Activated naive CD4-positive, alpha-beta T cell treated with anti-CD3 and anti-CD28 coated beads, Interleukin-2, amount 50 U/mL, for 72 hours (primary cell): ENCODE measurements at regions not wholly inside any gene's neighbourhood (a gene's known extent, or its start where the extent isn't known, plus 50 kb on each side); places are given as distances from the start of the nearest gene placed in this dataset.

ENCODE experiments used
- ATAC-seq, 2 donors: fragments of 150-1000 bp; cut with Tn5 transposase; 2 replicates each; pipeline ENCODE4 v1.10.0; 2021; ENCODE audit warnings: mild to moderate bottlenecking in 2 of 2, moderate library complexity in 2 of 2
- DNase-seq, 2 donors: peaks; one replicate each; pipeline ENCODE4 v3.0.0; 2021 to 2022; ENCODE audit warnings: low spot score in 2 of 2
- H3K27ac Mint-ChIP-seq, 2 donors: one replicate each; pipeline ENCODE4 v1.8.0; 2022; ENCODE audit warnings: mild to moderate bottlenecking in 2 of 2, mixed read lengths in 2 of 2
- H3K36me3 Mint-ChIP-seq, 2 donors: one replicate each; pipeline ENCODE4 v1.8.0; 2022; ENCODE audit warnings: mixed read lengths in 2 of 2
- H3K9me3 Mint-ChIP-seq, 2 donors: one replicate each; pipeline ENCODE4 v1.8.0; 2022; ENCODE audit warnings: mixed read lengths in 2 of 2

DNA sequence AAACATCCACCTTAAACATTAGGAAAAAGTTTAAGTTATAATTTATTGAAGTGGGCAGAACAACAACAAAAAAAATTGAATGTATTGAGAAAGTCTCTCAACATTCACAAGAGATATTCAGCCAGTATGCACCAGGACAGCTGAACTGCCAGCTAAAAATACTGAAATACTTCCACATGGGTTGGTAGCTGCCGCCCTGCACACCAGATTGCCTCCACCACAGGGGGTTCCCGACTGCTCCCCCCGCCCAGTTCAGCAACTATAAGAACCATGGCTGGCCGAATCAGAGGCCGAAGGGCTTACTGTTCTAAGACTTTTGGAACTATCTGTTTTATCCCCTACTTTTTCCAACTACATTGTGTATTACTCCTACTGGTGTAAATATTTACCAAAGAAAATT is 150.0 kb upstream of the LRP1B start:
- H3K27ac Mint-ChIP-seq = no peak overlapping the region
- no peaks in the 10 kb centered on the region for H3K36me3 Mint-ChIP-seq
- no peak for DNase-seq
- ATAC-seq = no peak
- peaks cover 8 to 10% of the 10 kb centered on the region in 2 donors for H3K9me3 Mint-ChIP-seq

DNA sequence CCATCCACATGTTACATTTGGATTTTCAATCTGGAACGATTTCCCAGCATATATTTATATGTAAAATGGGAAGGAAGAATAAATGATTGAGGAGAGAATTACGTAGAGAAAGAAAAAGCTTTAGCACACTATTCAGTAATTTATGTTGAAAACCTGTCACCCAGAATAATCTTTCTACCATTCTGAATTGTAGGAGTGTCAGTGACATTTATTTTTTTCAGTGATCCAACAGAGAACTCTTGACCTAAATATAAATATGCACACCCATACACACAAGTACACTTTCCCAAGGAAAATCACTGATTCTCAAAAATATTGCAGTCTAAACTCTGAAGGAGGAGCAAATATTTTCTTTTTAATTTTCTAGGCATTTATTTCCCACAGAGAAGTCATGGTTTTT is 140.2 kb upstream of the LRP1B start:
- no peaks in the 10 kb centered on the region for H3K36me3 Mint-ChIP-seq
- H3K9me3 Mint-ChIP-seq = peaks cover 11% of the 10 kb centered on the region in 2 donors
- DNase-seq = no peak
- ATAC-seq = no peak
- no peak overlapping the region for H3K27ac Mint-ChIP-seq

DNA sequence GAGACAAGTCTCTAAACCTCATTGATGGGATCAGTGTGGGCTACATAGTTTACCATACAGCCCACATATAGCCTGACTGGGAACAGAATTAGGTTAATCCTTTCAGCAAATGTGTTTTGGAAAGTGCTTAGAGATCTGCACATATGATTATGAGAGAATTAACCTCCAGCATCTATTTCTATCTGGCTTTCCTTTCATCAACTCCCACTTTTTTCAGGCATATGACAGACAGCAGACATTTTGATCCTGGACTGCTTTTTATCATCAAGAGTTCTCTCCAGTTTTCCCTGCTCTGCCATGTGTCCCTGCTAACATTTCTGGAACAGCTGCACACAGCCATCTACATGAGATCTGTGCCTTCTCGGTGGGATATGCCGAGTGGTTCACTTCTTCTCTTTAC is 139.5 kb upstream of the LRP1B start:
- H3K9me3 Mint-ChIP-seq = peaks cover 10 to 11% of the 10 kb centered on the region in 2 donors
- ATAC-seq (no peak), DNase-seq (no peak)
- H3K27ac Mint-ChIP-seq = no peak overlapping the region
- no peaks in the 10 kb centered on the region for H3K36me3 Mint-ChIP-seq

DNA sequence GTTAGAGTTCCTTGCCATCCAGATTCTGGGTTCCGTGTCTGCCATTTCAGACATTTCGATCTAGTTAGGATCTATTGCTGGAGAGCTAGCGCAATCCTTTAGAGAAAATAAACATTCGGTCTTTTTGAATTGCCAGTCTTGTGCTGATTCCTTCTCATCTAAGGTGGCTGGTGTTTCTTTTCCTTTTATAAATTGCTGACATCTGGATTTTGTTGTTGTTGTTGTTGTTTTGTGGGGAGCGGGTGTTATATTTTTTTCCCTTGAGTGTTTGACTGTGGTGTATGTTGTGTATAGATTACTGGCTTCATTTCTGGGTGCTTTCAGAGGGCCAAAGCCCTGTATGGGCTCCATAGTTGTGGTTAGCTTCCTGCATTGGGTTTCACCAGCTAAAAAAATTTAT is 128.5 kb upstream of the LRP1B start:
- DNase-seq (no peak), ATAC-seq (no peak)
- Mint-ChIP-seq H3K27ac (no peak overlapping the region), H3K9me3 (peaks cover 11 to 31% of the 10 kb centered on the region in 2 donors), H3K36me3 (no peaks in the 10 kb centered on the region)

DNA sequence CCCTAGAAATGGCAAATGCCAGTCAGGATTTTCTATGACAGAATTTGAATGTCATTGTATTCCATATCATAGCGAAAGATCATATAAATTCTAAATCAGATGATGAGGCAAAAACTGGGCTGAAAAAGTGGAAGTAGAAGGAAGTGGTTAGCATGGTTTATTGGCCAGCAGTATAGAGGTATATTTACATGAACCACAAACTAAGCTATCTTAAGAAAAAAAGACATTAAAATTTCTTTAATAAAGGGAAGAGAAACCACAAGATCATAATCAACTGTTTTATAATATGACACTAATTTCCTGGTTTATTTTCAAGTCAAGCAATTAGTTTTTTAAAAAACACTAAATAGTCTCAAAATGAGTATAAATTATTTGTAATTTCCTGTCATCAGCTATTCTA is 123.2 kb upstream of the LRP1B start:
- Mint-ChIP-seq H3K9me3 (peaks cover 11 to 24% of the 10 kb centered on the region in 2 donors), H3K27ac (no peak overlapping the region), H3K36me3 (no peaks in the 10 kb centered on the region)
- DNase-seq (no peak), ATAC-seq (no peak)

DNA sequence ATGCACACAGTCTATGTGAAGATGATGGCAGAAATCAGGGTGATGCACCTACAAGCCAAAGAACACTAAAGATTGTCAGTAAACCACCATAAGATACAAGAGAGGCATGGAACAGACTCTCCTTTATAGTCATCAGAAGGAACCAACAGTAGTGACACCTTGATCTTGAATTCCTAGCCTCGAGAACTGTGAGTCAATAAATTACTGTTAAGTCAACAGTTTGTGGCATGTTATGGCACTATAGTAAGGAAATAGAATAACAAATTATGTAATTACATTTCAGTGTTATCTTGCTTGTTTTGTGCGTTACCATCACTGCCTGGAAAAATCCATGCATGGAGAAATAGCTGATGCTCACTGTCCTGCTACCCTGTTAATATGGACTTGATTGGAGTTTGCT is 110.2 kb upstream of the LRP1B start:
- no peak for ATAC-seq
- Mint-ChIP-seq H3K36me3 (no peaks in the 10 kb centered on the region), H3K9me3 (peaks cover 5% of the 10 kb centered on the region in 2 donors), H3K27ac (no peak overlapping the region)
- no peak for DNase-seq

DNA sequence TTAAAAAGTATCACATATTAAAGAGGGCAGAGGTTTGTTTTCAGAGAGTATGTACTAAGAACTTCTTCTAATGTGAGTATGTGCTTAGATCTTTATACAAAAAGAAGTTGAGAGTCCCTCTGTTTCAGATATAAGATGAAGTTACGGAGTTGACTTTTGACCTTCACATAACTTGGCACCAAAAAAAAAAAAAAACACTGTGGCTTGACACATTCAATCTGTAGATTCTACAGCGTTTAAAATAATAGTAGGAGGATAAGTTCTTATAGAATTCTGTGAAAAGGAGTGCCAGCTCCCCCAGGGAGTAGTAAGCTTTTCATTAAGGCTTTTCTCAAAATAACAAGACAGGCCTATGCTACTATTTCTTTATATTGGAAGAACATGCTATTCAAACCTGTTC is 105.4 kb upstream of the LRP1B start:
- ATAC-seq (no peak), DNase-seq (no peak)
- Mint-ChIP-seq H3K27ac (no peak overlapping the region), H3K36me3 (no peaks in the 10 kb centered on the region), H3K9me3 (peaks cover 0 to 5% of the 10 kb centered on the region in 2 donors)

DNA sequence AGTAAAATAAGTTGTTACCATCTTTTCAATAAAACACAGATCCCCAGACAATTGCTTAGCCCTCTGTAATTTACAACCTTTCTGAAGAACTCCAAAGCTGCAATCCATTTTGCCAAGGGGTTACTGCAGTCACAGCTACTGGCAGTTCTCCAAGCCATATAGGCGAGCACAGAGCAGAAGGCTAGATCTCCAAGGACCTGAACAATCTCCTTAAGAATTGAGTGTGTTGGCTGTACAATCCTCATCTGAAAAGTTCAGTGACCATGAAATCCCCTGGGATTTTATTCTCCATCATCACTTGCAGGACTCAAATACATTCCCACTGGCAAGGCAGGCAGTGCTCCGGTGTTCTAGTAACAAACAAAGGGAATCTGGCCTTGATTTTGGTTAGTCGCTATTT is 103.9 kb upstream of the LRP1B start:
- Mint-ChIP-seq H3K36me3 (no peaks in the 10 kb centered on the region), H3K27ac (no peak overlapping the region), H3K9me3 (no peaks in the 10 kb centered on the region)
- no peak for DNase-seq
- ATAC-seq = no peak

DNA sequence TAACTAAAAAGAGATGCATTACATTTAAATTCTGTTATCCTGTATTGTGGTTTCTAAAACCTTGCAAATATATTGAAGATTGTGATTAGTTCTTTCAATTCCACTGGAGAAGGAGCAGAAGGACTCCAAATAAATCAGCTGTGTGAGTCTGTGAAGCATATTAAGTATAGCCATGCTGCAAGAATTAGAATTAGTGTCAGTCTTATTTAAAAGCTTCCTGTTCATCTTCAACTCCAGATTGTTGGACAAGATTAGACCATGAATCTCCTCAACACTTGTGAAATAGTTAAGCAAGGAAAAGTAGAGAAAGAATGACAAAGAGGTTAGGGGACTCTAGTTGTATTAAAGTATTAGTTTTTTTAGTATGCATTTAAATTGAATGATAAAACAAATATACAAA is 92.5 kb upstream of the LRP1B start:
- no peak for DNase-seq
- ATAC-seq = no peak
- H3K9me3 Mint-ChIP-seq = peaks cover 14% of the 10 kb centered on the region in 2 donors
- H3K36me3 Mint-ChIP-seq = peaks cover 0 to 5% of the 10 kb centered on the region in 2 donors
- no peak overlapping the region for H3K27ac Mint-ChIP-seq

DNA sequence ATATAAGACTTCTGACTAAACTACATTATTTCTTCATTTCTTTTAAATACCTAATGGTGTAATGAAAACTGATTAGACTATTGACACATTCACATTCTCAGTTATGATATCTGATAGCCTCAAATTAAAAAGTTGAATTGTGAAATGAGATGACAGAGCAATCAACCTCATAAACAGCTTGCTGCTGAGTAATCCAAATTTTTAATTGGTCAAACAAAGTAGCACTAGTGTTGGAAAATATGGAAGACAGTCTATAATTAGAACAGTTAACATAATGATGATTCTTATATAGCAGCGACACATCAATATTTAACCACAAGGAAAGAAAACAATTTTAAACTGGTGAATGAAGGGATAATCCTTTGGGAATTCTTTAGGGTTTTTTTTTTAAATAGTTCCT is 91.9 kb upstream of the LRP1B start:
- peaks cover 13 to 20% of the 10 kb centered on the region in 2 donors for H3K9me3 Mint-ChIP-seq
- DNase-seq (no peak), ATAC-seq (no peak)
- no peak overlapping the region for H3K27ac Mint-ChIP-seq
- peaks cover 0 to 5% of the 10 kb centered on the region in 2 donors for H3K36me3 Mint-ChIP-seq

DNA sequence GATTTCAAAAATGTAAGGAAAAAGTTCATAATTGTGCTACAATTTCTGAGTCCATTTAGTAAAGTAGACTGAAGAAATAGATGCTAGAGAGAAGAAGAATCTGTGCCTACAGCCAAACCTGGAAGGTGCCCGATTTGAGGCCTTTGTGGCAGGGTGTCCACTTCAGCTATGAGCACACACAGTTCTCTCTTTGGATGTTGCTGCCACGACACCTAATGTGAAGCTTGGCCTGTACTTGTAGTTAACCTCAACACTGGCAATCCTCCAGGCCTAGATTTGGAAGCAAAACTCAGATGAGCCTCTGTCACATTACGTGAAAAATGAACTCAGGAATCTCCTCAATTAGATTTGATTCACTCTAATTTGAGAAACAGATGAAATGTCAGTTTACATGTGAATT is 90.1 kb upstream of the LRP1B start:
- Mint-ChIP-seq H3K36me3 (peaks cover 0 to 5% of the 10 kb centered on the region in 2 donors), H3K27ac (no peak overlapping the region), H3K9me3 (peaks cover 17 to 32% of the 10 kb centered on the region in 2 donors)
- ATAC-seq = no peak
- DNase-seq = no peak

DNA sequence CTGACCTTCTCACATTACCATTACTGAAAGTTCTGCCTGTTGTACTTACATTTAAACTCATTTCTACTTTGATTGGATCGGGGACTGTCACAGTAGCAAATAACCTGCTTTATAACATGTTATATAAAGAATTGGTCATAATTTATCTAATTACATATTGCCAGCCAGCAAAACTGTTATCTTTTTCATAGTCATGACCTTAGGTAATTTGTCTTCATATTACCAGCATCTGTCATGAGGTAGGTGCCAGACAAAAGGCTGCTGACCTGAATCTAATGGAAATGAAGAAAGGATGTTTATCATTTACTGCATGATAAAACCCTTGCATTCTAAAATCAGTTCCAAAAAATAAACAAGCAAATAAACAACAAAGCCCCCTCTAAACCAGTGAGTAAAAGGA is 89.4 kb upstream of the LRP1B start:
- peaks cover 15 to 32% of the 10 kb centered on the region in 2 donors for H3K9me3 Mint-ChIP-seq
- no peak overlapping the region for H3K27ac Mint-ChIP-seq
- no peak for DNase-seq
- peaks cover 0 to 5% of the 10 kb centered on the region in 2 donors for H3K36me3 Mint-ChIP-seq
- no peak for ATAC-seq

DNA sequence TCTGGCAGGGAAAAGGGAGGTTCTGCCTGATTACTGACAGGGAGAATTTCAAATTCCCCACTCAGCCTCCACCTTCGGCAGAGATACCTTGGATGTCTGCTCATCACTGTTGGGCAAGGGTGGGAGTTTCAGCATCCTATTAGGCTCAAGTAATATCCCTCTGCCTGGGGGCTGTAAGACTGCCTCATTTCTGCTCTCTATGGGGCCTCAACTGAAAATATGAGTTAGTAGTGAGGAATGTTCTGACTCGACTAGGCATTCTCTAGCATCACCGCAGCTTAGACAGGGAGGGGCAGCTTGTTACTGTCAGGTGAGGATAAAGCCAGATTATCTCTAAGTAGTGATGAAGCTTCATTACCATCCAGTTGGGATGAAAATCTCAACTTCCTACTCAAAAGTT is 87.7 kb upstream of the LRP1B start:
- no peak overlapping the region for H3K27ac Mint-ChIP-seq
- ATAC-seq = no peak
- H3K9me3 Mint-ChIP-seq = peaks cover 15 to 32% of the 10 kb centered on the region in 2 donors
- peaks cover 0 to 5% of the 10 kb centered on the region in 2 donors for H3K36me3 Mint-ChIP-seq
- DNase-seq = no peak

DNA sequence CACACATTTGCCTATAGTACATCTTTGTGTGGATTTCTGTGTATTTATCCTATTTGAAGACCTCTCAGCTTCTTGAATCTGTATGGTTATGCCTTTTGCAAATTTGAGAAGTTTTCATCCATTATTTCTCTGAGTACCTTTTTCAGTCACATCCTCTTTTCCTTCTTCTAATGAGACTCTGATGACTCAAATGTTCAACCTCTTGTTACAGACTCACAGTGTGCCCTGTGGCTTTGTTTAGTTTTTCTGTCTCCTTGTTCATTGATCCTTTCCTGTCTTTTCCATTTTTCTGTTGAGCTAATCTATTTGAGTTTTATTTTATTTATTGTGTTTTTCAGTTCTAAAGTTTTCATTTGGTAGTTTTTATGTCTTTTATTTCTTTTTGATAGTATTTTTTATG is 87.0 kb upstream of the LRP1B start:
- Mint-ChIP-seq H3K27ac (no peak overlapping the region), H3K36me3 (peaks cover 0 to 5% of the 10 kb centered on the region in 2 donors), H3K9me3 (peaks cover 15 to 30% of the 10 kb centered on the region in 2 donors)
- no peak for ATAC-seq
- no peak for DNase-seq

DNA sequence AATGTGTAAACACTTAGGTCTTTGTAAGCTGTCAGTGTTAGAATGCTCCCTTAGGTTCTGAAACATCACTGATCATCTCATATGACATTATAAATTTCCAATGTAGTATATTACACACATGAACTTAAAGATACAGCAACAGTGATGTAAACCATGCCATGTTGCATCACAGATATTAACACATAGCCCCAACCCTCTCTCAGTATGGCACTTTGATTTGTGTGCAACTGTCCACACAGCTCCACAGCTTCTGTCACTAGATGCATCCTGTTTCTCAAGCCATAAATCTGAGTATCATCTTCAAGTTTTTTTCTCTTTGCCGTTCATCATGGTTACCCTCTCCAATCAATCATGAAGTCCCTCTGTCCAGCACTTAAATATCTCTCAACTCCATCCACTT is 69.2 kb upstream of the LRP1B start:
- Mint-ChIP-seq H3K36me3 (no peaks in the 10 kb centered on the region), H3K27ac (no peak overlapping the region), H3K9me3 (peaks cover 22 to 29% of the 10 kb centered on the region in 2 donors)
- DNase-seq = no peak
- ATAC-seq = no peak

DNA sequence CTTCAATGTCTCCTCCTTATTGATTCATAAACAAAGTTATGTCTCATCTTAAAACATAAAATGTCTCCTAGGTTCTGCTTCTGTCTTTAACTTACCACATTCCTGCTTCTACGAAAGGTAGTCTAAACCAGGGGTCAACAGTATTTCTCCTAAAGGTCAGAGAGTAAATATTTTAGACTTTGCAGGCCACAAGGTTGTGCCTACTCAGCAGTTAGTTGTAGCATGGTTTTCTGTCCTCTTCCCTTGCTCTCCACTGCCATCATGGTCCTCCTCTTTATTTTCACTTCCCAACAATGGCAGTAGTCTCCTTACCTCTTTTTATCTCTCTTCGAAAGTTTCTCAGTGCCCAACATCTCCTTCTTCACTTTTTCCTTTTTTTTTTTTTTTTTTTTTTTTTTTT is 68.3 kb upstream of the LRP1B start:
- peaks cover 26 to 33% of the 10 kb centered on the region in 2 donors for H3K9me3 Mint-ChIP-seq
- H3K36me3 Mint-ChIP-seq = no peaks in the 10 kb centered on the region
- ATAC-seq (no peak), DNase-seq (no peak)
- no peak overlapping the region for H3K27ac Mint-ChIP-seq

DNA sequence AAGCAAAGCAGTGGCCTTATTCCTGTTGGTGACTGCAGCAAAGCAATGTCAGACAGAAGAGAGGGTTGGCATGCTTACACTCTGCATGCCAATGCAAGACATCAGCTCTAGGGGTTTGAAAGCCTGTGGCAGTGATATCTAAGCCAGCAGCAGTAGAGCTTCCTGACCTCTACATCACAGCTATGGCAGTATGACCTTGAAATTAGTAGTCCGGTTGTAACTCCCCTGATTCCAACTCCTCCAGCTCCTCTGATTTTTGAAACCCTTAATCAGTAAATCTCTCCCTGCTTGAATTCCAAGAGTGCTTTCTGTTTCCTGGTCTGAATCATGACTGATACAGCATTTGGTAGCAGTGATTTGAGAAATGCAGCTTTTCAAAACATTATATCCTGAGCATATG is 60.0 kb upstream of the LRP1B start:
- H3K9me3 Mint-ChIP-seq = peaks cover 10 to 12% of the 10 kb centered on the region in 2 donors
- ATAC-seq = no peak
- H3K27ac Mint-ChIP-seq = no peak overlapping the region
- no peak for DNase-seq
- no peaks in the 10 kb centered on the region for H3K36me3 Mint-ChIP-seq

DNA sequence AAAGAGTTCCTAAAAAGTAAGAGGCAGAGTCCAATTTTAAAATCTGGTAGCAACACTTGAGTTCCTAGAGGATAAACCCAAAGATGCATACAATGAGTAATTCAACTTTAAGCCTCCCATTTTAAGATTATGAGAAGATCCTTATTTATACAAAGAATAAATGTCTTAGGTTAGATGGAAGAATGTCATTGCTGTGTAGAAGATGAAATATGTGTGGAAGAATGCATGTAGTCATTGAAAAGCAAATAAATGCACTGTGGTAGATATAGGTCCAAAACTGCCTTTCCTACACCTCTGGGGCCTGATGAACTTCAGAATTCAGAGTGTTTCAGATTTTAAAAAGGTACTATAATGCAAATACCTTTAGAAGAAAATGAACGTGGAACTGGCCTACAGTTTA is 58.7 kb upstream of the LRP1B start:
- DNase-seq = no peak

DNA sequence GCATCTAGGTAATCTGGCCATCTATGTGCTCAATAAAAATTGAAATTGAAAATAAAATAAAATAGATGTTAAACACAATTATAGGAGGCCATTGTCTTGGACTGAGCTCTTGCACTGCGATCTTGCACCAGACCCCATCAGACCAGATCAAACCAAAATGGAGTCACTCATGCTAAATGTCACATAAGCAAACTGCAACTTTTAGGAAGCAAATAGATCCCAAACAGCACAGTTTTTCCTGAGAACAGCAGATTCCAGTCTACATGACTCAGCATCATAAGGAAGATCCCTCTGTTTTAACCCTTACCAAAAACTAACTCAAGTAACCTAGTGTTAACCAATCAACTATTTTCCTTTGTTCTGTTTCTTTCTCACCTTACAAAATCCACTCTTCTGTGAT is 57.7 kb upstream of the LRP1B start:
- H3K9me3 Mint-ChIP-seq = peaks cover 5 to 6% of the 10 kb centered on the region in 2 donors
- no peak for DNase-seq
- no peak overlapping the region for H3K27ac Mint-ChIP-seq
- no peak for ATAC-seq
- H3K36me3 Mint-ChIP-seq = no peaks in the 10 kb centered on the region

More for the DNA sequence above, 58.7 kb upstream of the LRP1B start:
- no peak for ATAC-seq
- Mint-ChIP-seq H3K36me3 (no peaks in the 10 kb centered on the region), H3K27ac (no peak overlapping the region), H3K9me3 (peaks cover 5 to 6% of the 10 kb centered on the region in 2 donors)
